Endodermal cell (in vitro differentiated cells): ENCODE measurements at regions not wholly inside any gene's neighbourhood (a gene's known extent, or its start where the extent isn't known, plus 50 kb on each side); places are given as distances from the start of the nearest gene placed in this dataset.

Experiments used
- DNase-seq: peaks from one replicate; pipeline ENCODE4 v3.0.0-alpha.2; 2017
- H3K27ac ChIP-seq: 2 replicates; pipeline ENCODE4 v1.5.1; 2013; ENCODE audit warnings: mild to moderate bottlenecking, low read depth, low read length, moderate library complexity
- H3K27me3 ChIP-seq: 2 replicates; pipeline ENCODE4 v1.6.1; 2013; ENCODE audit warnings: mild to moderate bottlenecking, low read length, moderate library complexity; ENCODE audit not compliant: insufficient read depth, control insufficient read depth, poor library complexity, severe bottlenecking
- H3K36me3 ChIP-seq: 2 replicates; pipeline ENCODE4 v1.7.0; 2013; ENCODE audit warnings: mild to moderate bottlenecking, low read length, moderate library complexity; ENCODE audit not compliant: control insufficient read depth, insufficient read depth
- H3K4me1 ChIP-seq: one replicate; pipeline ENCODE4 v1.7.0; 2013; ENCODE audit warnings: low read length; ENCODE audit not compliant: control insufficient read depth, insufficient read depth
- H3K4me3 ChIP-seq: 2 replicates; pipeline ENCODE4 v1.5.1; 2013; ENCODE audit warnings: mild to moderate bottlenecking, low read length, moderate library complexity
- H3K9ac ChIP-seq: 2 replicates; pipeline ENCODE4 v1.6.1; 2013; ENCODE audit warnings: mild to moderate bottlenecking, low read length, moderate library complexity; ENCODE audit not compliant: poor library complexity, severe bottlenecking; ENCODE audit errors: extremely low read depth
- H3K9me3 ChIP-seq: 2 replicates; pipeline ENCODE4 v1.6.1; 2013; ENCODE audit warnings: mild to moderate bottlenecking, low read length, moderate library complexity; ENCODE audit not compliant: control insufficient read depth
- H3K27ac Mint-ChIP-seq: 2 replicates; pipeline ENCODE4 v1.8.0; 2020; ENCODE audit warnings: mixed read lengths
- H3K27me3 Mint-ChIP-seq: 2 replicates; pipeline ENCODE4 v1.8.0; 2021; ENCODE audit warnings: mild to moderate bottlenecking, mixed read lengths; ENCODE audit not compliant: insufficient read depth
- H3K36me3 Mint-ChIP-seq: 2 replicates; pipeline ENCODE4 v1.8.0; 2020; ENCODE audit warnings: low read depth, mixed read lengths
- H3K4me1 Mint-ChIP-seq: 2 replicates; pipeline ENCODE4 v1.8.0; 2020; ENCODE audit warnings: mixed read lengths
- H3K4me3 Mint-ChIP-seq: 2 replicates; pipeline ENCODE4 v1.8.0; 2020; ENCODE audit warnings: mild to moderate bottlenecking, moderate library complexity, mixed read lengths
- H3K9me3 Mint-ChIP-seq: 2 replicates; pipeline ENCODE4 v1.8.0; 2020; ENCODE audit warnings: mild to moderate bottlenecking, mixed read lengths
- WGBS, 2 experiments: methylation state at CpG; one replicate each; pipeline versions ENCODE4 v1.1.5 to v1.1.7; 2013; ENCODE audit warnings: missing lambda C conversion rate in 2 of 2, mixed read lengths in 1 of 2; ENCODE audit not compliant: insufficient coverage in 1 of 2, insufficient read length in 1 of 2; 5-methylcytosine and 5-hydroxymethylcytosine counted together
- TF ChIP-seq, protein P1 (sequence below): fragments of 200-600 bp; sonication (generic); conservative IDR thresholded peaks from 2 replicates; pipeline ENCODE4 v1.5.0; 2021; ENCODE audit warnings: antibody characterized with exemption, mild to moderate bottlenecking

DNA sequence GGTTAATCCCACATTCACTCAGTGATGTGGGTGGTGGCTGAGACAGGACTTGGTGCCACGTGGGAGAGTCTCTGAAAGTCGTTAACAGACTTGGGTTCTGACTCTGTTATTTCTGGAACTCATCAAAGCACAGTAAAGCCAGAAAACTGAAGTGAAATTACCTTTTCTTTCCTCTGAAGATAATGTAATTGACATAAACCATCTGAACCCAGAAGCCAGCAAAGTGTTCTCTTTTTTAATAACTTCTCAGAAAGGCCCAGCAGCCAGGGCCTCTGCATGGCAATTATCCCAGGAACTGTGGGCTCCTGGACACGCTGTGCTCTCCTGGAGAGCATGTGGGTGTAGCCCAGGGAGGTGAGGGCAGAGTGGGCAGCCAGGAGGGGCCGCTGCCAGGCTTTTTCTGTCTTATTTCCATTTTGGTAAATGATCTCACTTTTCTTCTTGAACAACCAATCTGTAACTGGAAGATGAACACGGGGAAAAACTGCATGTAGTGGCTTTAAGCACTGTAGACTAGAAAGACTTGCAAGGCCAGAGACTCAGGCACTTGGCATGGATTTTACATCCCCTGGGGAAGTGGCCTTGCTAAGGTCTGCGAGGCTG, 444.1 kb upstream of the TMEM132C start:
- H3K4me1 Mint-ChIP-seq, result no peaks in the 10 kb centered on the region

DNA sequence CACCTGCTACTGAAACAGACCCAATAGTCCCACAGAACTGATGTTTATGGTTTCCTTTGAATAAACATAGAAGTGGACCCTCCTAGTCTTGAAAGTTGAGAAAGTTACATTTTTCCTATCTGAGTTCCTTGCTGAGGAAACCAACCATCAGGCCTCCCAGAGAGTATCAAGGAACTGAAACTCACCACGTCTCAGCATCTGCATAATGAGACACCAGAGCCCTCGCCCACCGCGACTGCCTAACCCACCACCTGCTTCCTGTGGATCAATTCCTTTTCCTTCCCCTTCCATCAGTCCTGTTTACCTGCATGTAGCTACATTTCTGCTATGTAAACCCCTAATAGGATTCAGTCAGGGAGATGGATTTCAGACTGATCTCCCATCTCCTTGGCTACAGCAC, 443.2 kb upstream of the TMEM132C start:
- Mint-ChIP-seq H3K9me3 (no peaks in the 10 kb centered on the region), H3K4me3 (no peak overlapping the region), H3K27me3 (peaks cover 3% of the 10 kb centered on the region), H3K36me3 (no peaks in the 10 kb centered on the region), H3K4me1 (no peaks in the 10 kb centered on the region), H3K27ac (no peak overlapping the region)
- no peak overlapping the region for H3K27ac ChIP-seq
- peak; percentile 14 for DNase-seq
- H3K9me3 ChIP-seq, result no peaks in the 10 kb centered on the region
- no peaks in the 10 kb centered on the region for H3K36me3 ChIP-seq
- 93 to 95% methylated on average over 3 to 4 of the region's 4 CpGs for WGBS, 2 experiments
- TF ChIP-seq, protein P1, sequence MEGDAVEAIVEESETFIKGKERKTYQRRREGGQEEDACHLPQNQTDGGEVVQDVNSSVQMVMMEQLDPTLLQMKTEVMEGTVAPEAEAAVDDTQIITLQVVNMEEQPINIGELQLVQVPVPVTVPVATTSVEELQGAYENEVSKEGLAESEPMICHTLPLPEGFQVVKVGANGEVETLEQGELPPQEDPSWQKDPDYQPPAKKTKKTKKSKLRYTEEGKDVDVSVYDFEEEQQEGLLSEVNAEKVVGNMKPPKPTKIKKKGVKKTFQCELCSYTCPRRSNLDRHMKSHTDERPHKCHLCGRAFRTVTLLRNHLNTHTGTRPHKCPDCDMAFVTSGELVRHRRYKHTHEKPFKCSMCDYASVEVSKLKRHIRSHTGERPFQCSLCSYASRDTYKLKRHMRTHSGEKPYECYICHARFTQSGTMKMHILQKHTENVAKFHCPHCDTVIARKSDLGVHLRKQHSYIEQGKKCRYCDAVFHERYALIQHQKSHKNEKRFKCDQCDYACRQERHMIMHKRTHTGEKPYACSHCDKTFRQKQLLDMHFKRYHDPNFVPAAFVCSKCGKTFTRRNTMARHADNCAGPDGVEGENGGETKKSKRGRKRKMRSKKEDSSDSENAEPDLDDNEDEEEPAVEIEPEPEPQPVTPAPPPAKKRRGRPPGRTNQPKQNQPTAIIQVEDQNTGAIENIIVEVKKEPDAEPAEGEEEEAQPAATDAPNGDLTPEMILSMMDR, result no peak
- H3K27me3 ChIP-seq, result no peaks in the 10 kb centered on the region
- H3K9ac ChIP-seq, result no peak overlapping the region
- H3K4me1 ChIP-seq, result no peaks in the 10 kb centered on the region
- H3K4me3 ChIP-seq, result no peak overlapping the region

More for the DNA sequence above, 444.1 kb upstream of the TMEM132C start:
- Mint-ChIP-seq H3K27ac (no peak overlapping the region), H3K9me3 (no peaks in the 10 kb centered on the region), H3K4me3 (no peak overlapping the region), H3K27me3 (peaks cover 3% of the 10 kb centered on the region), H3K36me3 (no peaks in the 10 kb centered on the region)
- no peak overlapping the region for H3K4me3 ChIP-seq
- no peaks in the 10 kb centered on the region for H3K27me3 ChIP-seq
- TF ChIP-seq, protein P1, result no peak
- no peak overlapping the region for H3K9ac ChIP-seq
- DNase-seq, result no peak
- no peaks in the 10 kb centered on the region for H3K4me1 ChIP-seq
- H3K9me3 ChIP-seq, result no peaks in the 10 kb centered on the region
- no peaks in the 10 kb centered on the region for H3K36me3 ChIP-seq
- 84 to 86% methylated on average over 5 to 6 of the region's 6 CpGs for WGBS, 2 experiments
- H3K27ac ChIP-seq, result no peak overlapping the region

DNA sequence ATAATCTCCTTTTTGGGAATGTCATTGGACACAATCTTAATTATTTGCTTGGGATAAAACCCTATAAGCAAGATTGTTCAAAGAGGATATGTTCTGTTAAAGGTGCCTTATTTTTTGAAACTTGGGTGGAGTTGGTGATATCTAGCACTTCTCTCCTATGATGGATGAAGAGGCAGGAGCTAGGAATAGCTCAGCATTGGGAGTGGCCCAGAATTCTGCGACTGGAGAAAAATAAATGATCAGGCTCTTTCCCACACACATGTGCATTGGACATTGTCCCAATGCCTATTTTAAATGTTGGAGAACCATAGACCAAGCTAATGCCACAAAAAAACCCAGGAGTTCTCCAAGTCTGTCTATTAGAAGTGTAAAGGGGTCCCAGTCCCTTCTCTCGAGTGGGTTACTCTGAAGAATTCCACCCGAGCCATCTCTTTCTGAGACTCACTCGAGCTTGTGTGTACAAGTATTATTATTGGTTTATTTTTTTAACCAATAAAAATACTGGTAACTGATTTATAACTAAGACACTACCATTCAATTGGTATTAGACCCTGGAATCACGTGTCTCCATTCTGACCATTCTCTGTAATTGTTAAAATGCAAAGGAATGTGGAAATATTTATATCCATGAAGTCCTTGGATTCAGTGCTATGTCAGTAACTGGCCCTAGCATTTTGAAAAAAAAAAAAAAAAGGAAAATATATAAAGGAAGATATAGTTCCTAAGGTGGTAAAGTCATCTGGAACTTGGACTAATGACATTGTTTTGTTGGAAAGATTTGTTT, 437.5 kb upstream of the TMEM132C start:
- Histone ChIP-seq H3K9me3 (no peaks in the 10 kb centered on the region), H3K4me1 (no peaks in the 10 kb centered on the region), H3K4me3 (no peak overlapping the region), H3K36me3 (no peaks in the 10 kb centered on the region), H3K9ac (no peak overlapping the region), H3K27ac (no peak overlapping the region), H3K27me3 (no peaks in the 10 kb centered on the region)
- no peaks in the 10 kb centered on the region for H3K9me3 Mint-ChIP-seq
- peaks cover 3% of the 10 kb centered on the region for H3K27me3 Mint-ChIP-seq
- no peaks in the 10 kb centered on the region for H3K36me3 Mint-ChIP-seq
- no peak for DNase-seq
- no peaks in the 10 kb centered on the region for H3K4me1 Mint-ChIP-seq
- 88 to 95% methylated on average over 2 to 3 of the region's 5 CpGs for WGBS, 2 experiments
- no peak overlapping the region for H3K4me3 Mint-ChIP-seq
- H3K27ac Mint-ChIP-seq, result no peak overlapping the region
- TF ChIP-seq, protein P1, result no peak
